HEK293T (cell line): ENCODE measurements at regions not wholly inside any gene's neighbourhood (a gene's known extent, or its start where the extent isn't known, plus 50 kb on each side); places are given as distances from the start of the nearest gene placed in this dataset.

ENCODE experiments used
- ARNT ChIP-seq: fragments of 450-650 bp; IDR thresholded peaks from 2 replicates; pipeline ENCODE4 v1.6.1; 2017; ENCODE audit warnings: mild to moderate bottlenecking
- BHLHE40 ChIP-seq: fragments of 450-650 bp; IDR thresholded peaks from 2 replicates; pipeline ENCODE4 v1.6.1; 2016; ENCODE audit warnings: mild to moderate bottlenecking, moderate library complexity, borderline replicate concordance
- CTBP1 ChIP-seq: fragments of 450-650 bp; IDR thresholded peaks from 2 replicates; pipeline ENCODE4 v1.6.1; 2016; ENCODE audit warnings: borderline replicate concordance
- FOXM1 ChIP-seq: fragments of 450-650 bp; IDR thresholded peaks from 2 replicates; pipeline ENCODE4 v1.6.1; 2017; ENCODE audit warnings: mild to moderate bottlenecking, borderline replicate concordance
- HDGF ChIP-seq: fragments of 450-650 bp; IDR thresholded peaks from 2 replicates; pipeline ENCODE4 v1.6.1; 2017; ENCODE audit warnings: antibody characterized with exemption, borderline replicate concordance
- SP1 ChIP-seq: fragments of 450-650 bp; IDR thresholded peaks from 2 replicates; pipeline ENCODE4 v1.6.1; 2017
- SUZ12 ChIP-seq: fragments of 450-650 bp; IDR thresholded peaks from 2 replicates; pipeline ENCODE4 v1.6.1; 2016; ENCODE audit warnings: mild to moderate bottlenecking
- ZNF384 ChIP-seq: fragments of 450-650 bp; IDR thresholded peaks from 2 replicates; pipeline ENCODE4 v1.6.1; 2016

DNA sequence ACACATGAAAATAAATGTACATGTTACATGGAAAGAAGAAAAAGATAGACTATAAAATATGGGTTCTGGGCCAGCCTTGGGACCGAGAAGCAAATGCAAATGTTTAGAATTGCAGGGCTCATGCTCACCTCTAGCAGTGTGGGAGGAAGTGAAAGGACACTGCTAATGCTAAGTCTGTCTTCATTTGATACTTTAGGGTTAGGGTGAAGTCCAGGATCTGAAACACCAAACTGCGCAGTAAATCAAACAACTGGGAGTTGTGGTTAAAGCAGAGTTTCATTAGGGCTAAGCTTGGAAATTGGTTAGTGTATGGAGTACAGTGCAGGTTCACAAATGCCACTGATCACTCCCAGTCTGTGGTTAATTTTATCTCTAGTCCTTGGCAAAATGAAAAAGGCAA, 73.2 kb upstream of the PDK4 start:
- TF ChIP-seq FOXM1 (no peak), SP1 (no peak), SUZ12 (no peak), ARNT (no peak), ZNF384 (no peak), CTBP1 (no peak), BHLHE40 (no peak), HDGF (no peak)
